HG02973 (cell line): ENCODE measurements at regions not wholly inside any gene's neighbourhood (a gene's known extent, or its start where the extent isn't known, plus 50 kb on each side); places are given as distances from the start of the nearest gene placed in this dataset.
"Not testable (repeated sequence)": the region's sequence is repeated elsewhere in the genome, so short reads cannot be mapped to it uniquely, and the experiment has no call there.

ENCODE experiments used
- ATAC-seq: cut with Tn5 transposase; IDR thresholded peaks from one replicate; pipeline ENCODE4 v1.9.1; 2021; ENCODE audit warnings: moderate library complexity; ENCODE audit not compliant: unreplicated experiment

DNA sequence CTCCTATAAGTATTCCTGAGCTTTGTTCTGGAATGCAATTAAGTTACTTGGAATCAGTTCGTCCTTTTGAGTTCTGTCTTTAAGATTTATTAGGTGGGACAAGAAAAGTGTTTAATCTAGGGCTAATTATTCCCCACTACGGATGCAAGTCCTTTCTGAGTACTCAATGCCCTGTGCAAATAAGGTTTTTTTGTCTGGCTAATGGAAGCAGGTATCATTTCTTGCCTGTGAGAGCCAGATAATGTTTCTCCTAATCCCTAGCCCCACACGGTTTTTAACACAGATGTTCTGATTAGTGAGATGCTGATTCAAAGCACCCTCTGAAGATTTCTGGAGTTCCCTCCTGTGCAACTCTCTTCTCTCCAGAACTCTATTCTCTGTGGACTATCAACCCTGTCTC, 296.6 kb upstream of the PRICKLE1 start:
- ATAC-seq: no peak

DNA sequence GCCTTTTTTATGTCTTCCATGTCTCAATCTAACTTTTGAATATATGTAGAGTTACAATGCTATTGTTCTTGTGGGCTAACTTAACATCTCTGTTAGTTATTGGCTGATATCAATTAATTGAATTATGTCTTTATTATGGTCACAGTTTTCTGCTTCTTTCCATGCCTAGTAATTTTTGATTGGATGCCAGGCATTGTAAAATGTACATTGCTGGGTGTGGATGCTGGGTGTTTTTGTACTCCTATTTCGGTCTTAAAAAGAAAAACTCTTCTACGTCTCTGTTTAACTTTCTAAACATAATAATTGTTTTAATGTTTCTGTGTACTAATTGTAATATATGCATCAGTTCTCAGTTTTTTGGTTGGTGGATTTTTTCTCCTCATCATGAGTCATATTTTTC, 296.1 kb upstream of the PRICKLE1 start:
- ATAC-seq: no peak

DNA sequence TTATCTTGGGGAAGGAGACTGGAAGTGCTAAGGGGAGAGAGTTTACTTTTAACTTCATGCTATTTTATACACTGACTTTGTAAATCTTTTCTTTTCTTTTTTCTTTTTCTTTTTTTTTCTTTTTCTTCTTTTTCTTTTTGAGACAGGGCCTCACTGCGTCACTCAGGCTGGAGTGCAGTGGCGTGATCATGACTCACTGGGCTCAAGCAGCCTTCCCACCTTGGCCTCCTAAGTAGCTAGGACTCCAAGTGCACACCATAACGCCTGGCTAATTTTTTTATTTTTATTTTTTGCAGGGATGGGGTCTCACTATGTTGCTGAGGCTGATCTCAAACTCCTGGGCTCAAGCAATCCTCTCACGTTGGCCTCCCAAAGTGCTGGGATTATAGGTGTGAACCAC, 294.6 kb upstream of the PRICKLE1 start:
- ATAC-seq: no peak

DNA sequence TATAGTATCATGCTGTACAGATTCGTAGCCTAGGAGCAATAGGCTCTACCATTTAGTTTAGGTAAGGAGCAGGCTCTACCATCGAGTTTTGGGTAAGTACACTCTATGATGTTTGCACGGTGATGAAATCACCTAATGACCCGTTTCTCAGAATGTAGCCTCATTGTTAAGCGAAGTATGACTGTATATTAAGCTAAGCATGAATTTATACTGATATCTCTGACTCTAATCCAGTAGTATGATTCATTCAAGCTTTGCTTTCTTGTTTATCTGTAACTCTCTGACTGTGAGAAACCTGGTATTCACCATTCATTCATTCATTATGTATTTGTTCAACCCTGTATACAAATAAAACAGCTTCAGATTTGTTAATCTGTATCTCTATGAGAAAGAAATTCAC, 283.9 kb upstream of the PRICKLE1 start:
- ATAC-seq: no peak

DNA sequence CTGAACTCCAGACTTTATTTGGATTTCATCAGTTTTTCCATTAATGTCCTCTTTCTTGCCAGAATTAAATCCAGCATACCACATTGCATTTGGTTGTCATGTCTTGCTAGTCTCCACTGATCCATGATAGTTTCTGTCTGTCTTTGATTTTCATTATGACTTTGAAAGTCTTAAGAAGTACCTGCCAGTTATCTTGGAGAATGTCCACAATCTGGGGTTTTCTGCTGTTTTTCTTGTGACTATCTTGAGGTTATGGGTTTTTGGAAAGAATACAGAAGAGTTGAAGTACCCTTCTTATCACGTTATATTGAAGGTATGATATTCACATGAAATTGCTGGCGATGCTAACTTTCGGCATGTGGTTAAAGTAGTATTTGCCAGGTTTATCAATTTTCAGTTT, 282.3 kb upstream of the PRICKLE1 start:
- no peak for ATAC-seq

DNA sequence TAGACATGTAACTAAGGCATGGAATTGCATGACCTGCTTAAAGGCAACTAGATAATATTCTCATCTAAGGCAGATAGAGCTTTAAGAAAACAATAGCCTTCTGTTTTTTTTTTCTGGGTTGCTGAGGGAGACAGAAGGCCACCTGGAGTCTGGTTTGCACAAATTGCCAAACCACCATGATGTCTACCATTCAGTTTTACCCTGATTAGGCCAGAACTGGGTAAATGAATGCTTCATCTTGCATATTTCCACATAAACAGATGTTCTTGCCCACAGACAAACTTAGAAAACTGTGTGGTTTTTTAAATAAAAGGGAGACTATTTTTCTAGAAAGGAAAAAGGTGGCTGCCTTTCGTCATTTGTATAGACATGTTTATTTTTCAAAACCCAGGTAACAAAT, 278.7 kb upstream of the PRICKLE1 start:
- ATAC-seq: no peak

DNA sequence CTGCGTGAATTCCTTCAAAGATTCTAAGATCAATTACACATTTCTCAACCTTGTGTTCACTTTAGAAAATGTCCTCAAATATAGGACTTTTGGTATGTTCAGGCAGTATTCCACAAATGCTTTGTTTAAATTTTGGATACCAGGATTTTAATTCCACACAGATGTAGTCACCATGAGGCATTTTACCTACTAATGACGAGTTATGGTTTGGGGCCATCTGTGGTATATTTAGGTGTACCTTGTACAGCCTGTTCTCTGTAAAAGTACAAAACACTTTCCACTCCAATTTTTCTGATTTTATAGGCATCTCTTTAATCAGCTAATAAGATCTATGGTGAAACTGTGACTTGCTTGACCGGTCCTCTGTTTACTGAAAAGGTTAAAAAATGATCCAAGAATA, 275.7 kb upstream of the PRICKLE1 start:
- no peak for ATAC-seq

DNA sequence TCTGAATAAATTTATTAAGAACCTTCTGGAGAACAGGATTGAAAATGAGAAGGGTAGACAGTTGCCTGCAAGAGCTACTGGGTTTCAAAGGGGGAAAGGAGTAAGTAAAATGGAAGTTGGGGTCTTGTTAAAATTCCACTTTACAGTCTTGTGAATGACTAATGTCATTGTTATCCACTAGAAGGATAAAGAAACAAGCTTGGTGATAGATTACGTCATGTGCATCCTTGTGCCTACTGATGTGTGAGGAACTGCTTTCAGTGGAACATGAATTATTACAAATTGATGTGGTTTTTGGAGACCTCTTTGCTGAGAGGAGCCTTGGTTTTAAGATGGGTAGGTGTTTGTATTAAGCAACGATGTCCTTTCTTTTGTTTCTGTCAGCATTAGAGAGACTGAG, 272.5 kb upstream of the PRICKLE1 start:
- ATAC-seq: no peak

DNA sequence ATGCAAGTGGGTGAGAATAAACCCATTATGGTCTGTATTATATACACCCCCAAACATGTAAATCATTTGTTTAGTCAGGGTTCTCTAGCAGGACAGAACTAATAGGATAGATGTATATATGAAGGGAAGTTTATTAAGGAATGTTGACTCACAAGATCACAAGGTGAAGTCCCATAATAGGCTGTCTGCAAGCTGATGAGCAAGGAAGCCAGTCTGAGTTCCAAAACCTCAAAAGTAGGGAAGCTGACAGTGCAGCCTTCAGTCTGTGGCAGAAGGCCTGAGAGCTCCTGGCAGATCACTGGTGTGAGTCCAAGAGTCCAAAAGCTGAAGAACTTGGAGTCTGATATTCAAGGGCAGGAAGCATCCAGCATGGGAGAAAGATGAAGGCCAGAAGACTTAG, 270.8 kb upstream of the PRICKLE1 start:
- ATAC-seq: not testable (repeated sequence)

DNA sequence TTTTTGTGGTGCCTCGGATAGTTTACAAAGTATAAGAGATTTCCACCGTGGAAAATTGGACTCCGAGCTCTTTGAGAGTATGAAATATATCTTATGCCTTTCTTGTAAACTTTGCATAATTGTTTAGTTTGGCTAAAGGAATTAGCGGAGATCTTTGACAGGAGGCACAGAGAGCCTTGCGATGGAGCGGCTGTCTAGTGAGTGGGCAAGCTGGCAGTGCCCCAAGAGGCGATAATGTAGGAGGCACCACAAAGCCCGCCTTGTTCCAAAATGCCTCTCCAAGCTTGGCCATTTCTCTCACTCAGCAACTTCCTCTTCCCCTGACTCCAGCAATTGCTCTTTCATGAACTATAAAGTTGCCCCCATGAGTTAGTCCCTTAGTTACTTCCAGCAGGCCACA, 270.1 kb upstream of the PRICKLE1 start:
- ATAC-seq: no peak

DNA sequence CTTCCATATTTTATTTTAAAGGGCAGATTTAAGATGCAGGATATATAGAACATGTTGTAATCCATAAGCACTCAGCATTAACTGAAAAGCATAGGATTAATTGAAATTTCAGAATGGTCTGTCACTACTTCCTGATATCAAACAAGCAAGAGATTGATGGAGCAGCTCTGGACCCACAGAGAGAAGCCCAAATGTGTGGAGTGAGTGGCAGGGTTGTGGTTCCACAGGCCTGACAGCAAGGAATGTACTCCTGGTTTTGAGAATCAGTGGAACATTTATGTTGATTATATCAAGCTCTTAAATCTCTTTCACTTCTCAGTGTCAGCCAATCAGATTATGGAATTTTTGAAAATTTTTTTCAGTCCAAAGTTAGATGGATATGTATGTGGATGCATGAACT, 267.6 kb upstream of the PRICKLE1 start:
- ATAC-seq: no peak

DNA sequence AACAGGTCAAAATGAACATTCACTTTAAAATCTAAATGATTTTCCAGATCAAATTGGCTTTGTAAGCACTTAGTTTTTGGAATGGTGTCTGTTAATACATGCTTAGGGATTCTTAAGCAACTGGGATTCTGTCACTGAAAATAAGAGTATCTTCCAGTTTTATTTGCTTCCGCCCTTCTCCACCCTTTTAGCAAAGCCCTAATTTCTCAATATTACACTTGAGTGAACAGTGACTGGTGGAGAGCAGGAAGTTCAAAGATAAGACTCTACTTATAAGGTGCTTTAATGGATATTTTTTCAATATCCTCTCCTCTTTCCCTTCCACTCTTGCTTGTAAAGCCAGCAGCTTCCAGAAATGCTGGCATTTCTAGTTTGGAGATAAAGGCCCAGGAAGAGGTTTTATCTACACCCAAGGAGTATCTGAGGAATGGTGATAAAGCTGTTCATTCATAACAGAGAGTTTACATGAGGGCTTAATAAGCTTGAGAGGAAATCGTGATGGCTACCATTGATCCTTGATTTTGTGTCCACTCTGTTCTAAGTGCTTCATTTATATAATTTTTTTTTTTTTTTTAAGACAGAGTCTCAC, 265.9 kb upstream of the PRICKLE1 start:
- no peak for ATAC-seq

DNA sequence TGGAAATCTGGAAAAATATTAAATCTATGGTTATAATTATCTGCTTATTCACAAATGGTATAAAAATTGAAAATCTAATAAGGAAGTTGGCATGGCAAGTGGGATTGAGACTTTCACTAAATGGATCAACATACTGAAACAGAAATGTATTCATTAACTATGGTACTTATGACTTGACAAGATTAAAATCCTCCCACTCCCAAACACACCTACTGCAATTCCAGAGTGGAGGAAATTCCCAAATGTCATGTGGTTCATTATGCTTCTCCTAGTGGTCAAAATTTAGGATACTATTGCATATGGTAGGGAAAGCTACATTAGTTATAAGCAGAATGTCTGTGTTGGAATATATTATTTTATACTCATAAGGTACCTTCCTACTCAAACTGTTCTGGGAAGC, 265.3 kb upstream of the PRICKLE1 start:
- no peak for ATAC-seq

DNA sequence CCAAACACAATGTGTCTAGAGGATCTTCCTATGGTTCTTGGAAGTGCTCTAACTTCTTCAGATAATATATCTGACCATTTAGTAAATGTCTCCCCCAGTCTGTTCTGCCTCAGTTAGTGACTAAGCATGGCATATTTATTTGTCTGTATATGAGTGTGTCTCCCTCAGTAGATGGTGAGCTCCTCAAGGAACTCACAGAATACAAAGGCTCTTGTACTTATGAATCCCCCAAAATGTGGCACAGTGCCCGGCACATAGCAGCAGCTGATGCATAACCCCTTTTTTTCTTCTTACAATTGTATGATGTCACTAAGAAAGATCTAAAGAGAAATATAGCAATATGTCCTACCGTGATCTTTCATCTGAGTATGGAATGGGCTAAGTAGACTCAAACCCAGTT, 264.7 kb upstream of the PRICKLE1 start:
- no peak for ATAC-seq

DNA sequence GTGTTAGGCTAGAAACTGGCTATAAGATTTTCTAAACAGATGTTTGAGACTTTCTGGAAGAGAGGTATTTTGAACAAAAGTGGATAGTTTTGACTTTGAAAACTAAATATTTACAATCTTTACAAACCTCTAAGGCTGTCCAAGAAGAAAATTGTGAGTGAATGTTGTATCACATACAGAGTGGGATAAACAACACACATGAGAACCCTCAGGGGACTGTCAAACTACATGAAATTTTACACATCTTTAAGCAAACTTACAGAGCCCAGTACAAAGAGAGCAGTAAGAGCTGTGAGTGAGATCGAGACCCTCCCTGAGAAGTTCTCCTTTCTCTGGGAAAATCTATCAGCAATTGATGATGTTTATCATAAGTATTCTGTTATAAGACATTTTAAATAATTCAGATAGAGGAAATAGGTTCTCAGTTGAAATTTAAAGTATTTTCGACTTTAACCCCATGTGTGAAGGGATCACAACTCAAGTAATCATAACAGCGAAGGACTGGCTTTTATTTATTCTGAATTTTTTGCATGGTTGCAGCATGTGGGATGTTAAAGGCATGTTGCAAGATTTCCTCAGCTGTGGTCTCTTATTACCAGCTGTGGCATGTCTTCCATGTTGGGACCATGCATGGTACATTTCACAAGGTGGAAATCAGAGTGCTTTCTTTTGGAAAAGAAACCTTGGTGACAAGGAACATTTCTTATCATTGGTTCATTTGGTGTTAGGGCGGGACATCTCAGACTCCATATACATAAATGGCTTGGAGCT, 264.0 kb upstream of the PRICKLE1 start:
- no peak for ATAC-seq

DNA sequence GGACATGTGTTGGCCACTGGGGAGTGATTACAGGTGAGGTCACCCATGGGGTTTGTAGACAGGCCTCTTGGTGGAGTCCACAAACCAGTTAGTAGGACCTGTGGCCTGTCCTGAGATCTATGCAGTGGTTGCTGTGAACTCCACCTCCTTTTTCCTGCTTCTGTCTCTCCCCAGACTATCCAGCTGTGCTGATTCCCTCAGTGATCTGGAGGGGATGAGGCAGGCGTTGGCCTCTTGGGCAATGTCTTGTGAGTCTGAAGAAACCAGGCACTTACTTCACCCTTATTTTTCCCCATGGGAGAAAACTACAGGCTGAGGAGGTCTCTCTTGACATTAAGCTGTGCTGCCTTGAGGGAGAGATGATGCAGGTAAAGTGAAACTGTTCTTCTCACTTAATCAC, 257.2 kb upstream of the PRICKLE1 start:
- no peak for ATAC-seq

DNA sequence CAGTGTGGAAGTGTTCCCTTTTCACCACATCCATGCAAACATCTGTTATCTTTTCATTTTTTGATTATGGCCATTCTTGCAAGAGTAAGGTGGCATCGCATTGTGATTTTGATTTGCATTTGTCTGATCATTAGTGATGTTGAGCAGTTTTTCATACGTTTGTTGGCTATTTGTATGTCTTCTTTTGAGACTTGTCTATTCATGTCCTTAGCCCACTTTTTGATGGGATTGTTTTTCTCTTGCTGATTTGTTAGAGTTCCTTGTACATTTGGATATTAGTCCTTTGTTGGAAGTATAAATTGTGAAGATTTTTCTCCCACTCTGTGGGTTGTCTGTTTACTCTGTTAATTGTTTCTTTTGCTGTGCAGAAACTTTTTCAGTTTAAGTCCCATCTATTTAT, 244.5 kb upstream of the PRICKLE1 start:
- no peak for ATAC-seq

DNA sequence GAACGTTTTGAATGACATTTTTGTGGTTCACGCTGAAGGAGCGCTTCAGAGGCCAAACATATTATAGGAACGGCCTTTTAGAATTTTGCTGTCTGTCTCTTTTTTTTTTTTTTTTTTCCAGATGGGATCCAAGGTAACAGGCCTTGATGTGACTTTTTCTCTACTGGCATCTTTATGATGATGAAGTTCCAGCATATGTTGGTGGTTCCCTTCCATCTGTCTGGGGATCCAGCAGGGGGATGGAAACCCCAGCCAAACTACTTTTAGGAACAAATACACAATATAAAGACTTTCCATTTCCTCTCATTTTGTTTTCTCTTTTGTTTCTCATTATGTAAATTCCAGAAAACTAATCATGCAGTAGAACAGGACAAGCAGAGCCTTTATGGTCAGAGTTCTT, 239.3 kb upstream of the PRICKLE1 start:
- no peak for ATAC-seq

DNA sequence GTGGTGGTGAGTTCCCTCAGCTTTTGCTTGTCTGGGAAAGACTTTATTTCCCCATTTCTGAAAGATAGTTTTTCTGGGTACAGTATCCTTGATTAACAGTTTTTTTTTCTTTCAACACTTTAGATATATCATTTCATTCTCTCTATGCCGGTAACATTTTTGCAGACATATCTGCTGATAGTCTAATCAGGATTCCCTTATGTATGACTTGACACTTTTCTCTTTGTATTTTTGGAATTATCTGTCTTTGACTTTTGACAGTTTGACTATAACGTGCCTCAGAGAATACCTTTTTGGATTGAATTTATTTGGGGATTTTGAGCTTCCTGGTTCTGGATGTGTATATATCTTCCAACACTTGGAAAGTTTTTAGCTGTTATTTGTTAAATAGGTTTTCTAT, 234.8 kb upstream of the PRICKLE1 start:
- ATAC-seq: no peak

DNA sequence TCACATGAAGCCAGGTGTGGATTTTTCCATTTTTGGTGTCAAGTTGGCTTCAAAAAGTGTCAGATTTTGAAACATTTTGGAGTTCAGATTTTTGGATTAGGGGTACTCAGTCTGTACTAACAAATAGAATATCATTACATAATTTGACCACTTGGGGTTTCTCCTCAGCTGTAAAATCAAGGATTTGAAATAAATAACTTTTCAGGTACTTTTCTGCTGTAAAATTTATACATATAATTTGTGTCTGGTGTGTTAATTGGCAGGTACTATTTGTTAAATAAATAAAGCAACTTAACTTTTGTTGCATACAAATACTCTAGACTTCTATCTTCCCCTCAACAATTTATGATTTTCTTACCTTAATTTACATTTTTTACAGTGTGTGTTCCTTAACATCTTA, 234.1 kb upstream of the PRICKLE1 start:
- no peak for ATAC-seq

DNA sequence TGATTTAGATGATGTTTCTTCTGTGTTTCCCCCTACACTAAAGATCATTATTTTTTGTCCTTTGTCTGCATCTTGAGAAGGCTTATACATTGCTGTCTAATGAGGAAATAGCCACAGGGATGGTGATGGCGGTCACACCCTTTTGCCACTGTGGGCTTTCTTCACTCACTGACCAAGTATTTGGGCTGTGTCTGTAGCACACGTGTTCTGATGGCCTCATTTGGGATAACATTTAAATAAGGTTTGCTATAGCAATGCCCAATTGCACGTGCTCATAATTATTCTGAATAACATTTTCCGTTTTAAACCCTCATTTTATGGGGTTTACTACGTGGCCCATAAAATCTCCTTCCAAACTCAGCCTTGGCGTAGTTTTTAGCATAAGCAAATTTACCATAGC, 230.3 kb upstream of the PRICKLE1 start:
- no peak for ATAC-seq

DNA sequence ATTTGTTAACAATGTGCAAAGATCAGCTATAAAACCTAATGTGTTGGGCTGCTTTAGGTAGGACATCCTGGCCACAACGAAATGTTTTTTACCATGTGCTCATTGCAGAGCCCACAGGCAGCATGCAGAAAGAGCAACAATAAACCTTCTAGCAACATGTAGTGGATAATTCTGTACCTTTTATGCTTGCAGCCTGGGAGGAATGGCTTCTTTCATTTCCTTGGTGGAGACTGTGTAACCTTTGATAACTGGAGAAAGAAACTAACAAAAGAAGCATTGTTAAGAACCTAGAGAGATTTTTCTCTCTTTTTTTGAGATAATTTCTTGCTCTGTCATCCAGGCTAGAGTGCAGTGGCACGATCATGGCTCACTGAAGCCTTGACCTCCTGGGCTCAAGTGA, 225.5 kb upstream of the PRICKLE1 start:
- no peak for ATAC-seq

DNA sequence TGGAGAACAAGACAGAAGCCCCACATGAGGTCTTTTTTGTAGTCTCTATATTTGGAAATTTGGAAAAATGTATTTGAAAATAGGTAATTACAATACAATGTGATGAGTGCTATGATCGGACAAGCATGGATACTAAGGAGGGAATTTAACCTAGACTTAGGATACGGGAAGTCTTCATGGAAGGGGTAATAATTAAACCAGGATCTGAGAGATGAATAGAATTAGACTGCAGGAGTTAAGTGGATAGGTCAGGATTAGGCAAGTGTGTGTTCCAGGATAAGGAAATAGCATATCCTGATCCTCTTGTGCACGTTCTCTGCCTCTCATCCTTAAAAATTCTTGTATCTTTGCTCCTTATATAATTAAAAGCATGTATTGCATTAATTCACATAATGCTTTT, 223.3 kb upstream of the PRICKLE1 start:
- ATAC-seq: no peak
